Embryonic facial prominence (tissue), 1 donor: ENCODE measurements at regions not wholly inside any gene's neighbourhood (a gene's known extent, or its start where the extent isn't known, plus 50 kb on each side); places are given as distances from the start of the nearest gene placed in this dataset.

Experiments used
- DNase-seq: peaks from one replicate; pipeline ENCODE4 v3.0.0-alpha.2; 2016; ENCODE audit errors: extremely low spot score

GRCh38 chr10:4267086-4267773 is 482.2 kb upstream of the KLF6 start:
- no peak for DNase-seq

- DNase-seq = no peak
Observed at GRCh38 chr10:4266416-4267085, 481.5 kb upstream of the KLF6 start.

- no peak for DNase-seq
Observed at GRCh38 chr10:4265964-4266363, 481.0 kb upstream of the KLF6 start.

GRCh38 chr10:4264209-4264865 is 479.3 kb upstream of the KLF6 start:
- no peak for DNase-seq

- DNase-seq = no peak
Observed at GRCh38 chr10:4263601-4263921, 478.6 kb upstream of the KLF6 start.

DNA sequence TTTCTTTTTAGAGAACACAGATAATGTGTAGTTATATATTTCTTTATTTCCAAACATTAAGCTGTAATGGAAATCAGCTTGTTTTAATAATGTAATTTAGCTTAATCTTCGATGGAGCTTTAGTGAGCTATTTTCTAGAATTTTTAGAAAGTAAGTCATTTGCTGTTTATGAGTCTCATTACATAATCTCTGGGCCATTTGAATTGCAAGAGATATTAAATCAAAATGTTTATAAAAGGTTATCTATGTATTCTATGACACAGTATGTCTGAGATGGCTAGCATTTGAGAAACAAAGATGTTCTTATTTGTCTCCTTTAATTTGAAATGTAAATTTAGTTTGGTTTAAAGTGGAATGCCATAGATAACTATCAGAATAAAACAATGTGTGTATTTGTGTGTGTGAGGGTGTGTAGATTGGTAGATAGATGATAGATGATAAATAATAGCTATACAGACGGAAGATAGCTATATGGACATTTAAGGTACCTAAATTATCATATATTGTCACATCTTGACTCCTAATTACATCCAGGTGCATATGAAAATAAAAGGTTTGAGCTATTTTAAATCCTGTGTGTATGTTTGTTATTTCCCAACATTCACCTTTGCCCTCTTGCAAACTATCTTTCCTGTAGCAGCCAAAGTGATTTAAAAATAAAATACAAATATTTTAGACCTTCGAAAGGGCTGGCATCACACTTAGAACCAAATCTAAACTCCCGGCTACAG is 478.0 kb upstream of the KLF6 start:
- DNase-seq = no peak

- DNase-seq = no peak
Observed at GRCh38 chr10:4262449-4262848, 477.4 kb upstream of the KLF6 start.

DNA sequence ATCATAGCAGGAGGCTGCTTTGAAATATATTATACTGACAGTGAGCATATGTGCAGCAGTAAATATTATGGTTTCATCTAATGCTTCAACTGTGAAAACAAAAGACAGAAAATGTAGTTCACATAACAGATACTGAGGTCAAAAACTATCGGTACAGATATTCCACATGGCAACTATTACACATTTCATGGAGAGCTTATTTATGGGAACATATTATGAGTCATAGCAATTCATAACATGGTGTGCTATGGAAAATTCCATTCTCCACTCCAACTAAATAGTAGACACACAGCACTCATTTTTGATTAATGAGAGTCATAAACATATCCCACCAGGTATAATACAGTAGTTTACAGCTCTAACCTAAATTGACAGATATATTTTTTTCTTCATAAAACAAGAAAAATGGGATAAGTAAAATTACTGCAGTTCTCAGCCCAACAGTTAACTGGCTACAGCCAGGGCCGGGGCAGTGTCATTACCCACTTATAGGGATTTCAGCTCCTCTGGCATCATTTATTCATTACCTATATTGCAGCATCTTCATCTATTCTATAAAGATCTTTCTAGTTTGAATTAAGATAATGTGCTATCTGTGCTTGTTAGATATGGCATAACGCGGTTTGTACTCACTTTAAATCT is 475.6 kb upstream of the KLF6 start:
- no peak for DNase-seq

GRCh38 chr10:4257939-4258465 is 473.0 kb upstream of the KLF6 start:
- DNase-seq = no peak

GRCh38 chr10:4256971-4257370 is 472.0 kb upstream of the KLF6 start:
- no peak for DNase-seq

DNA sequence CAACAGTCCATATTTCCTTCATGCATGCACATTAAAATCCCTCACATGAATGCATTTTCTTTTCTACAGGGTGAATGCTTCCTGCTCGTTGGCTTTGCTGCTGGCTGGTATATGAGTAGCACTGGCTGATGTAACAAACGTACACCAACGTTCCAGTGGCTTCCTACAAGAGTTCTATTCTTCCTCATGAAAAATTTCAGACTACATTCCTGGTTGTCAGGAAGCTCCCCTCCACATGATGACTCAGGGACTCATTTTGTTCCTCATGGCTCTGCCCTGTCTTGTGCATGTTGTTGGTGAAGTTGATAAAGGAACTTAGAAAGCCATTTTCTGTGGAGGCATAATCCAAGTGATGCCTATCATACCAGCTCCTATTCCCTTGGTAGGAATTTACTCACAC is 470.7 kb upstream of the KLF6 start:
- DNase-seq = no peak

DNA sequence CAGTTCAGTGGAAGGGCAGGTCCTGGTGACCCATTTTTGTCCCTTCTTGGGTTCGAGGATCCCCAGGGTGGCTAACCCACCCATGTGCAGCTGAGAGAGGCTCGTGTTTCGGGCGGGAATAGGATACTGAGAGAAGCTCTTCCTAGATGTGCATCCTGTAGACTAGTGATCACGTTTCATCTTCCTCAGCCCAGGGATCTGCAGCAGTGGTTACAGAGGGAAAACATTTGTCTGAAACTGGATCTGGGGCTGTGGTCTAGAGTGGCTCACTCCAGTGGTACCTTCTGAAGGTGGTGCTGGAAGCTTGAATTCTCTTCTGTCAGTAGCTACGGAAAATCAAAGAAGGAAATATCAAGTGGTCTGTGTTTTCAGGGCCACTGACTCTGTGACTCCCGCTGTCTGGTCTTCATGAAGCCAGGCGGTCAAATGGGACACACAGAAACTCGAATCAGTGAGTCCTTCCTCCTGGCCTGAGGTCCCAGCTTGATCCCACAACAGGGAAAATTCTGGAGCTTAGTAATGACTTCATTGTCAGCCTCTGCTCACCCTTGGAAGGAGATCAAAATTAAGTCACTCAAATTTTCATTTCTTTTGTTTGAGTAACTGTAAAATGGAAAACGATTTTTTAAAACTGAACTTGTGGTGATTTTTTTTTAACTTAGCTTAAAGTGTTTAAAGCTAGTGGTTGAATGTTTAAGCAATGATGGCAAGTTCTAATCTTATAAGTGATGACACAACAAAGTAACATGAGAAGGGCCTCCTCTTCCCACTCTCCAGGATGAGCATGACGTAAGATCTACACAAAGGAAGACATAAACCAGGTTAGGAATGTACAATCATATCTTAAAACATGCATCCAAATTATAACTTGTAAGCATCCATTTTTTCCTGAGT is 469.3 kb upstream of the KLF6 start:
- no peak for DNase-seq

DNA sequence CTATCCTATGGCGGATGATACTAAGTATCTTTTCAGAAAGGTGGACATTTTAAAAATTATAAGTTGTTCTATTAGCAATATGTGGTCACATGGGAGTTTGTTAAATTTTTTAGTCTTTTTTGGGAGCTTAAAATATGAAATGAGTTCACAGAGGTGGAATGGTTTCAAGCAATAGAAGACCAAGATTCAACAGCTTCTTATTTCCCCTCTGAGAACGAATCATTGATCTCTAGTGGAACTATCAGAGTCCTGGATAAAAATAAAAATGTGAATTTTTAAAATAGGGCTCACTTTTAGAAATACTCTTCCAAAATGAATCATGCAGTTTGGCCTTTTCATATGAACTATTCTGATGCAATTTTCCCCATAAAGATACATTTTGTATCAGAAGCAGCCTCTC is 467.7 kb upstream of the KLF6 start:
- no peak for DNase-seq

DNA sequence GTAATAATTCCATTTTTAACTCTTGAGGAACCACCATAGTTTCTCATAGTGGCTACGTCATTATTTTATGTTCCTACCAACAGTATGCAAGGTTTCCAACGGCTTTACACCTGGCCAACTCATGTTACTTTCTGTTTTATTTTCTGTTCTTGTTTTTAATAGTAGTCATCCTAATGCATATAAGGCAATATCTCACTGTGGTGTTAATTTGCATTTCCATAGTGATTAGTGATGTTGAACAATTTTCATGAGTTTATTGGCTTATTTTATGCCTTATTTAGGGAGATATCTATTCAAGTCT is 465.5 kb upstream of the KLF6 start:
- no peak for DNase-seq

DNA sequence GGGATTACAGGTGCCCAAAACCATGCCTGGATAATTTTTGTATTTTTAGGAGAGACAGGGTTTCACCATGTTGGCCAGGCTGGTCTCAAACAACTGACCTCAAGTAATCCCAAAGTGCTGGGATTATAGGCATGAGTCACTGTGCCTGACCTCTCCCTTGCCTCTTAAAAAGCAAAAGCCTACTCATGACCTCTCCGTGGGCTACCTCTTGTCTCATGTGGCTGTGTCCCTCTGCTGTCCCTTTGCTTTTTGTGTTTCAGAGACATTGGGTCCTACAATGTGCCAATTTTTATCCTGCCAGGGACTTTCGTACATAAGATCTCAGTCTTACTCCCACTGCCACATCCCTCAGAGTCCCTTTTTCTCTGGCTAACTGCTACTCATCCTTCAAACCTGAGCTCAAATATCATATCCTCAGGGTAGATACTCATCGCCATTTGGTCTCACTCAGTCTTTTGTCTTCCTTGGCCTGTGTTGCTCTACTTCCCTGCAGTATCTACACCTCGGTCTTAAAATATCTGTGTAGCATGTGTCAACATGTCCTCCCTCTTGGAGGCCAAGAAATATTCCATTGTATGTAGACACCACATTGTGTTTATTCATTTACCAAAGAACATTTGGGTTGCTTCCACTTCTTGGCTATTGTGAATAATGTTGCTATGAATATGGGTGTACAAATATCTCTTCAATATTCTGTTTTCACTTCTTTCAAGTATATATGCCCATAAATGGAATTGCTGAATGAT is 465.0 kb upstream of the KLF6 start:
- DNase-seq = no peak

- DNase-seq = no peak
Observed at GRCh38 chr10:4247379-4247778, 462.4 kb upstream of the KLF6 start.

GRCh38 chr10:4246881-4247358 is 461.9 kb upstream of the KLF6 start:
- no peak for DNase-seq

GRCh38 chr10:4243651-4244050 is 458.6 kb upstream of the KLF6 start:
- no peak for DNase-seq

GRCh38 chr10:4243169-4243568 is 458.2 kb upstream of the KLF6 start:
- DNase-seq = no peak

GRCh38 chr10:4242561-4243035 is 457.6 kb upstream of the KLF6 start:
- DNase-seq = no peak
